HG03457 (cell line): ENCODE measurements at regions not wholly inside any gene's neighbourhood (a gene's known extent, or its start where the extent isn't known, plus 50 kb on each side); places are given as distances from the start of the nearest gene placed in this dataset.

Source experiments
- ATAC-seq: cut with Tn5 transposase; IDR thresholded peaks from one replicate; pipeline ENCODE4 v1.9.1; 2021; ENCODE audit warnings: moderate number of reproducible peaks; ENCODE audit not compliant: unreplicated experiment

DNA sequence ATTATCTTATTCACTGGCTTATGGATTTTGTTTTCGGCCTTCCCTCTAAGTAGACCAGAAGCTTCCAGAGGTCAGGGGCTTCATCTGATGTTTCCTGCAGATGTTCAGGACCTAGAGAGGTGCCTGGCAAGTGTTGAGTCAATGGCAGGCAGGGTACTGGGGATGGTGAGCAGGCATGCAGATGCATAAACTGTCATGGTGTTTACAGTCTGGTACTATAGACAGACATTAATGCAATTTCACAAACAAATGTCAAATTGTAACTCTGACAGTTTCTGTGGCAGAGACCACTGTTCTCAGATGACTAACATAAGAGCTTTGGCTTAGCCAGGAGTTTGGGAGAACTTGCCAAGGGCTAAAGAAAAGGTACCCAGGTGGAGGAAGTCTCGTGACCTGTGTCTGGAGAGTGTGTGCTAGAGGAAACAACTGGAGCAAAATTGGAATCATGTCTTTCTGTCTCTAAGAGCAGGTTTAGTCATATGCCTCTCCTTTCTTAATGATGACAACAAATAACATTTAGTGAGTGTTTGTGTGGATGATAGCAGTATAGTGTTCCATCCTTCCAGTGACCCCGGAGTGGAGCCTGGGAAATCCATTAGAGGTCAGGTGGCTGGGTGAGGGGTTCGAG lies 53.7 kb upstream of the TRAK1 start:
- no peak for ATAC-seq

DNA sequence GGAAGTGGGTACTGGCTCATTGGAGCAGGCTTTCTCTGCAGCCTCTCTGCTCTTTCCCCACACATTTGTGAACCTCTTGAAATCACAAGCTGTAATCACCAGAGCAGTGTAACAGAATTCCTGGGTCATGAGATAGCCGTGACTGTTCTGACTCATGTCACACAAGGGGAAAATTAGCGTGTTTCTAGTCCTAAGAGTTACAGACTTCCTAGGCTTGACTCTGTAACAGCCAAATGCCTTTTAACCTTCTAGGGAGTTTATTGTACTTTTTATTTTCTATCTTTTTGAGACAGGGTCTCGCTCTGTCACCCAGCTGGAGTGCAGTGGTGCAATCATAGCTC lies 54.7 kb upstream of the TRAK1 start:
- no peak for ATAC-seq

DNA sequence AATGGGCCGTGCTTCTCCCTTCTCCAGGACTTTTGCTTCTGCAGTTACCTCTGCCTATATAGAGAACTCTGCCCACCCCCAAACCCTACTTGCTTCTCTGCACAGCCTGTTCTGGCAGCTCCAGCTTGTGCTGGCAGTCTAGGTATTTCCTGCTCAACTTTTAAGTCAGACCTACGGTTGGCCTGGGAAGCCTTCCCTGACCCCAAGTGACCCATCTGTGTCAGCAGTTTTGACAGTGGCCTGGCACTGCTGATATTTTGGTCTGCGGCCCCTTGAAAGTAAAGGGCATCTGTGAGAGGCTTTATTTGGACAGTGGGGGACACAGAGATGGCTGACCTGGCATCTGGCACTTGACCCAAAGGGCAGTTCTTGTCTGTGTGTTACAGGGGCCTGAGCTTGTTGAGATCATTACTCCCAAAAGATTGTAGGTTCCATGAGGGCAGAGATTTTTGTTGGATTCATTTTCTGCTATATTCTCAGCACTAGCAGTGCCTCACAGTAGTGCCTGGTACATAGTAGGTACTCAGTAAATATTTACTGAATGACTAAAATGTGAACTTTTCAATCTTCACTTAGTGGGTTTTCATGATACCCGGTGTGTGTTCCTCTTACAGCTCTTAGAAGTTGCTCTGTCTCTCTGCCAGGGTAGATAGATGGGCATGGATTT lies 55.2 kb upstream of the TRAK1 start:
- ATAC-seq = no peak

DNA sequence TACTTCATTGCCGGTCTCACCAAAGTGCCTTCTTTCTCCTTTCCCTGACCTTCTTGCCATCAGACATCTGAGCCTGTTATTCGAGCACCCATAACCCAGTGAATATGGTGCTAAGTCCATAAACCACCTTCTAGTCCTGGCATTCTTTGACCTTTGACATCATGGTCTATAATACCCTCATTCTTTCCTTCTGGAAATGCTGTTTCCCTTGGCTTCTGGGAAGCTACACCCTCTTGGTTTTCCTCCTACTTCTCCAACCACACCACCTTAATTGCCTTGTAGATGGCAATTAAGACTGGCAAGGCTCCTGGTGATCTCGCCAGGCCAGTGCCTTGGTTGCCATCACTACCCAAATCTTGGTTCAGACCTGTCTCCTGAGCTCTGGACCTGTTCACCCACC lies 56.1 kb upstream of the TRAK1 start:
- no peak for ATAC-seq

DNA sequence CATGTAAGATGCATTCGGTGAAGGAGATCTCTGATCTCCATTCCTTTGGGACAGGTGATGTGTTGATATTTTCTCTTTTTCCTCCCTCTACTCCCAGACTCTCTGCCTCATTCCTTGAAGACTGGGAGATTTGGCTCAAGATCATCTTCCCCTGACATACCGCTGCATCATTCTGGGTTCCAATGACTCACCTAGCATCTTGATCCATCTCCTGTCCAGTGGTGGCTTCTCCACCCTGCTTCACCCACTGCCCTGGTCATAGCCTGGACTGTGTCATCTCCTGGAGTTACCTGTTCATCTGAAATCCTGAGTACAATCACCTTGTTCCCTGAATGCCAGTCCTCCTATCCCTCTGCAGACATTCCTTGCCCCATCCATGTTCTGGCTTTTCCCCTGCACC lies 57.4 kb upstream of the TRAK1 start:
- ATAC-seq = no peak

DNA sequence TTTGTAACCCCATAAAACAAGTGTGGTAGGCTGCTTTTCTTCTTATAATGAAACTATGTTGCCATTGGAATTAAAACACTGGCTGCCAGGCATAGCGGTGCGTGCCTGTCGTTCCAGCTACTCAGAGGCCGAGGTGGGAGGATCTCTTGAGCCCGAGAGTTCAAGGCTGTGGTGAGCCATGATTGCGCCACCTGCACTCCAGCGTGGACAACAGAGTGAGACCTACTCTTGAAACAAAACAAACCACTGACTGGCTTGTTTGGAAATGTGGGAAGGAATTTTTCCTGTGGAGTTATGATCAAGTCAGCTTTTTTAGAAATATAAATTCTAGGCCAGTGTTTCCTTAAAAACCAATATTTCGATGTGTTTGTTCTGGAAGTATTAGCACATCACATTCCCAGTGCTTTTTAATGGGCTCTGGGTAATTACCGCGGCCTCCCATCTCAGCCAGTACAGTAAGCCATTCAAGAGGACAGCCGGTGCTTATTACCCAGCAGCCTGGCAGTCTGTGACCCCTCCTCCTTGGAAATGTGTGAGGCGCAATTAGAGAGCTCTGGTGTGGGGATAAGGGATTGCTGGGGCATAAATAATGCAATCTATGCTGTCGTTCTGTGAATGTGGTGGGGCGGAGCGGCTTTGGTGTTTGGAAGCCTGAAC lies 58.3 kb upstream of the TRAK1 start:
- no peak for ATAC-seq

DNA sequence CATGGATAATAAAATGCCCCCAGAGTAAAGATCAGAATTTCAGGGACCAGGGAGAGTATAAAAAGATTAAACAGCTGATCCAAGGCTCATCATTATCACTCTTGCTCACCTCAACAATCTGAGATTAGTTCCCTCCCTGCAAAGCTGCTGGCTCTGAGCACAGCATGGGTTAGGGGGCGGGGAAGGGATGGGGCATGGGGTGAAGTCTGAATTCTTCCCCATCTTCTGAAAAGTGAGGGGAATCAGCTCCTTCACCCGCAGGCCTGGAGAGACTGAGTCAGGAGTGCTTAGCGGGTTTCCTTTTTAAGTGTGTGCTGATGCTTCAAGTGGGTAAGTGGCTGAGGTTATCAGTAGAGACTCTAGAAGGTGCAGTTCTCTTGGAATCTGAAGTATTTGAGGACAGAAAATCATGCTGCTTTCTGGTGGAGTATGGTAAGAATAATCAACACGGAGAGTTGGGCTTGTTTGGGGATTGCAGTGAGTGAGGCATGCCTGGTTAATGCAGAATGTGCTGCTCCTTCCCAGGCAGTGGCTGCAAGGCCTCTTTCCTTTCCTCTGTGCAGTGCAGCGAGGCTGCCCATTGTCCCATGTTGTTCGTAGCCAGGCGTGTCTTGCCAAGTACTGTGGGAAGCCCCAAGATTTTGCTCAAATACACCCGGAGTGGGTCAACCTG lies 59.2 kb upstream of the TRAK1 start:
- ATAC-seq = no peak

DNA sequence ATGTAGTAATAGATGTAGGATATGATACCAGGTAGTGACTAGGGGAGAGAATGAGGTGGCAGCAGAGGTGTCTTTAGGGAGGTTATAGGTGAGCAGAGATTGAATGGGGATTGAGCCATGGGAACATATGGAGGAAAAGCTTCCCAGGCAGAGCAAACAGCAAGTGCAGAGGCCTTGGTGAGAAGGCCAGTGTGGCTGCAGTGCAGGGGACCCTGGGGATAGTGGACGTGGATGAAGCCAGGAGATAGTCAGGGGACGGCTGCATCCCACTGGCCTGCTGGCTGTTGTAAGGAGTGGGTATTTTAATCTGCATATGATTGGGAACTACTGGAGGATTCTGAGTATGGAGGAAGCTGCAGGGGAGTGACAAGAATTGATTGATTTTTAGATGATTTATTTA lies 62.7 kb upstream of the TRAK1 start:
- no peak for ATAC-seq

DNA sequence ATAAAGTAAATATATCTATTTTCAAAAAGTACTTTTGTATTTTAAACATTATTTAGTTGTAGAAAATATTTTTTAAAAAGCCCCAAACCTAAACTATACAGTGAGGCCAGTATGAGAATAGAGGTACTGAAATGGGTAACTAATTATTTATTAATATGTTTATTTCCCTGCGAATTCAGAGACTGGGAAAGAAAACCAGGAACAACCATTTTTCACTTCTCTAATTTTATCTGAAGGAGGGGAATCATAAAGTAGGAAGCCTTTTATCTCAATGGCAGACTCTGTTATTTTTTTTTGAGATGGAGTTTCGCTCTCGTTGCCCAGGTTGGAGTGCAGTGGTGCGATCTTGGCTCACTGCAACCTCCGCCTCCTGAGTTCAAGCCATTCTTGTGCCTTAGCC lies 63.6 kb upstream of the TRAK1 start:
- ATAC-seq = no peak

DNA sequence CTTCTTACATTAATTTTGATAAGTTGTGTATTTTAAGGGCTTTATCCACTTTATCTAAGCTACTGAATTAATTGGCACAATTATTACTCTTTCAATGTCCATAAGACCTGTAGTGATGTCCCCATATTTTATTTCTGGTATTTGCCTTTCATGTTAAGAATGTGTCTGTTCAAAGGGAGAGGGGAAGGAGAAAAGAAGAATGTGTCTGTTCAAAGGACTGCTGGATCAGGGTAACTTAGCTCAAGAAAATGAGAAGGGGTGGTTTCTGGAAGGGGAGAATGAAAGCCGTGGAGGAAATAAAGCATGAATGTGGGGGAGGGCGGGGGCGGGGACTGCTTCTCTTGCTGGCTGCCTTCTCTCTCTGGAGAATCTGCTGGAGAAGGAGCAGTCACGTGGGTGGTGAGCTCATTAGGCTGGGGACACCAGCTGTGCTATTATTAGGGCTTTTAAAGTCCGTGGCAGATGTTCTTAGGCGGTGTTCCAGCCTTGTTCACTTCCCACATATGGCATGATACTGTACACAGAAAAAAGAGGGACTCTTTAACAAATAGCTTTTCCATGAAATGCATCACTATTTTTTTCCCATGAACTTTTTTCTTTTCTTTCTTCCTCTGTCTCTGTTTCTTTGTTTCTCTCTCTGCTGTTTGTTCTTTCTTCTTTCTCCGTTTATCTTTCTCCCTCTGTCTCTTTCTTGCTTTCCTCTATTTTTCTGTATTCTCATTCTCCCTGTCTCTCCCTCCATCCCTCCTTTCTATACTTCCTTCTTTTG lies 63.7 kb upstream of the ULK4 start:
- ATAC-seq = no peak

DNA sequence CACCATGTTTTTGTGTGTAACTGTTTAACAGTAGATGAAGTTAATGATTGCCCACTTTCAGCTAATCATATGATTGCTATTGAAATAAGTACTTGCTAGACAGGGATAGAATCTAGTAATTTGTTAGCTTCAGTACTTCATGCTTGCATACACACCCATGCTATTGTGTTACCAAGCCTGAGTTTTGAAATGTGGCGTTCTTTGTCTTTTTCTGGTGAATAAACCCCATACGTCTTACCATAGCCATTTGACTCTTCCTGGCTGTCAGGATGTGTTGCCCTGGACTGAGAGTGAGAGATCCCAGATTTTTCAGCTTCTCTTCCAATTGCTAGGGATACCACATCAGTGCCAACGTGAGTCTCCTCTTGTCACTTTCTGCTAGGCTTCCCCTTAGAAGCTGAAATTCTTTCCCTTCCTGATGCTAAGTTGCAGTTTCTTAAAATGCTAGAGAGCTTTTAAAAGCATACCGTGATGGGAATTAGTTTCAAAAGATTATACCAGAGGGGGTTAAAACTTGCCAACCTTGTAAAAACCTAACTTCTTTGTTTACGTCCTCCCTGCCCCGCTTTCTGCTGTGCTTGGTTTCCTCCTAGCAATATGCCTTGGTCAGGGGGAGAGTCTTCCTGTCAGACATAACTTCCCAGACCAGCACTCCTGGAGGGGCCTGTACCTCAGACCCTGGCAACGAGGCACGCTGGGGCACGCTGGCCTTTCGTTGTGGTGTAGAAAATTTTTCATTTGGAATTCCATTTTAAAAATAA lies 62.9 kb upstream of the ULK4 start:
- no peak for ATAC-seq

DNA sequence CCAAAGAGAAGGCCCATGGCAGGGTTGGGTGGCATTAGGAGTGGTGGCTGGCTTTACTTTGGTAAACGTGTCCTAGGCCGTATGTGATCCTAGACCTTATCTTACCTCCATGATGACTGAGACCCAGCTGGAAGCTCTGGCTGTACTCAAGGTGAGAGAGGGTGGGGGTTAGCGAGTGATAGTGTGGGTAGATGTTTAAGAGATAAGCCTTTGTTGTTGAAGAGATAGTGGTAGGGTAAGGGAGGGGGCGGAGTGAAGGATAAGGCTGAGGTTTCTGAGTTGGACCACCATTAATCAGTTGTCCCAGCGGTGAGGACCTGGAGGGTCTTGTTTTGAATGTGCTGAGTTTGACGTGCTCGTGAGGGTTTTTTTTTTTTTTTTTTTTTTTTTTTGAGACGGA lies 61.5 kb upstream of the ULK4 start:
- ATAC-seq = no peak

DNA sequence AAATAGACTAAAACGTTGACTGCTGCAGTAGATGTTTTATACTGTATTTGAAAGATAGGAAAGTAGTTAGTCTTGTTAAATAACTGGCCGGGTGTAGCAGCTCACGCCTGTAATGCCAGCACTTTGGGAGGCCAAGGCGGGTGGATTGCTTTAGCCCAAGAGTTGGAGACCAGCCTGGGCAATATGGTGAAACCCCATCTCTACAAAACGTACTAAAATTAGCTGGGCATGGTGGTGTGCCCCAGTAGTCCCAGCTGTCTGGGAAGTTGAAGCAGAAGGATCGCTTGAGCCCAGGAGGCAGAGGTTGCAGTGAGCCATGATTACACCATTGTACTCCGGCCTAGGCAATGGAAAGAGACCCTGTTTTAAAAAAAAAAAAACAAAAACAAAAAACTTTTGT lies 60.5 kb upstream of the ULK4 start:
- ATAC-seq = no peak

DNA sequence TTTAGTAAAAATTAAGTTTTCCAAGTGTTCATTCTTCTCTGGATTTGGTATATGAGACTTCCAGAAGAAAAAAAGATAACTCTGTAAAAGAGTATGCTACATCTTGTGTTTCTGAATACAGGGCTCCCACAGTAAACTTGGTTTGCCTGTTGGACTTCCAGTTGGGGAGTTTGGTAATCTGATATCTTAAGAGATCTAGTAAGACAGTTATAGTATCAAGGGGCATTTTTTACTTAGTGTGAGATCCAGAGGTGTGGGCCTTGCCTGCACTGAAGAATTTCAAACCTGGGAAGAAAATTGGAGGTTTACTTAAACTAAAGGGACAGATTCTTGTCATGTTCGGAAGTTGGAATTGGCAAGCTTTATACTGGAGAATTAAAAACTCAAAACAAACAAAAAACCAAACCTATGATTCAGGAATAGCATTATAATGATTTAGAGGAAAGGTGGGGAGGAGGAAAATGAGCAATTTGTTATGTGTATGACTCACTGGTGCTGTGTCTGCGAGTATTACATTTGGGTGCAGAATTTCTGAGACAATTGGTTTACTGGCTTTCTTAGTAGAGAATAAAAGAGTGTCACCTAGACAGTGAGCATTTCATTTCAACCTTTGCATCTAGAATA lies 58.9 kb upstream of the ULK4 start:
- ATAC-seq = no peak

DNA sequence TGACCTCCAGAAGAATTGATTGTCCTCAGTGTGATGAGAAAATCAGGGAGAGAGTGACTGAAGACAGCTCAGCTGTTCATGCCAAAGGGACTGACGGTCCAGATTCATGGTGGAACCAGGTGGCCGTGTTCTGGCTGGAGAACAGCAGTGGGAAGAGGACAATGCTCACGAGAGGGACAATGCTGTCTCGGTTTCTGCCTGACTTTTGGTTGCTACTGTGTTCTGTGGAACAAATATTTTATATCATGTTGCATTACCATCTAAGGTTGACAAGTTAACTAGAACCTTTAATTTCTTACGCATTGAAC lies 58.0 kb upstream of the ULK4 start:
- ATAC-seq = no peak

DNA sequence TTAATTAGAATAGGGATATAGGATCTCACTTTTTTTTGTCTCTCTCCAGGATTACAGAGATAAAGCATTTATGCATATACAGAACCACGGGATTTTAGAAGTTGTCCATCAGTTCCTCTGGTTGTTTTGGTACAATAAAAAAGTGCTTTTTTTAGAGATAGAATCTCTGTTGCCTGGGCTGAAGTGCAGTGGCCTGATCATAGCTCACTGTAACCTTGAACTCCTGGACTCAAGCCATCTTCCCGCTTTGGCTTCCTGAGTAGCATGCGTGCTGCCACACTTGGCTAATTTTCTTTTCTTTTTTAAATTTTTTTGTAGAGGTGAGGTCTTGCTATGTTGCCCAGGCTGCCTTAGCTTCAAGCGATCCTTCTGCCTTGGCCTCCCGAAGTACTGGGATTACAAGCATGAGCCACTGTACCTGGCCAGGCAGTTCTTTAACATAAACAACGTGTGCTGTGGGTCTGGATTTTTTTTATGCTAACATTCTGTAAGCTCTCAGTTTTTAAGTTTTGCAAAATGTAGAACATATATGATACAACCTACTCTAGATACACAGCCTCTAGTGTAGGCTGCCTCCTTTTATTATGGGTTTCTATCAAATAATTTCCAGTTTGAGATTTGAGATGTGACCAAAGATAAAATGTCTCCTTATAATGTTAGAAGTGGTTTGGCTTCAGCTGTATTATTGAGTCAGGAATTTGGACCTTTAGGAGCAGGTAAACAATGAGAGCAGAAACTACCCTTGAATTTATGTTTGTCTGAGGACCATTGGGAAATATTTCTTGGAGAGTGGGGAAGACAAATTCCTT lies 57.4 kb upstream of the ULK4 start:
- ATAC-seq = no peak

DNA sequence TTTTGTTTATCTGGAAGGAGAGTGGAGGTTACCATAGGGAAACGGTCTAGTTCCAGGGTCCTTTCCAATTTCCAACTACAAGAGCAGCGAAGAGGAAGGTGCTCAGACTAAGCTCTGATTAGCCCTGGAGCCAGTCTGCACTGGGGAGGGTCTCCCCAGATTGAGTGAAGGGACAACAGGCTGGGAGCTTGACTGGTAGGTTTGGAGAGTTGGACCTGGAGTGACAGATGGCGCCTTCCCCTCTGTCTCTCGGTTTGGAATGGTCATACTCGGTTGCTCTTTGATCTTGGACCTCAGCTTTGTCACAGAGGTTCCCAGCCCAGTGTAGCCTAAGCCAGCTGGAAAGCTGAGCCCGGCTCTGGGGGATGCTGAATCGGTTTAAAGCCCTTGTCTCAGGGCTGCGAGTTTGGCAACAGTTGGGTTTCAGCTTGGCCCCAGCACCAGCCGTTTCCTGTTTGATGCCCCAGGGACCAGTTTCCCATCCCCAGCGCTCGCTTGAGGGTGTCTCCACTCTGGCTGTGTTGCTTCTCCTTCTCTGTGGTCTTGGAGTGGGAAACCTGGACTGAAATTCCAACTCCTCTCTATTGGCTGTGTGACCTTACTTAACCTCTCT lies 53.1 kb upstream of the ULK4 start:
- no peak for ATAC-seq

DNA sequence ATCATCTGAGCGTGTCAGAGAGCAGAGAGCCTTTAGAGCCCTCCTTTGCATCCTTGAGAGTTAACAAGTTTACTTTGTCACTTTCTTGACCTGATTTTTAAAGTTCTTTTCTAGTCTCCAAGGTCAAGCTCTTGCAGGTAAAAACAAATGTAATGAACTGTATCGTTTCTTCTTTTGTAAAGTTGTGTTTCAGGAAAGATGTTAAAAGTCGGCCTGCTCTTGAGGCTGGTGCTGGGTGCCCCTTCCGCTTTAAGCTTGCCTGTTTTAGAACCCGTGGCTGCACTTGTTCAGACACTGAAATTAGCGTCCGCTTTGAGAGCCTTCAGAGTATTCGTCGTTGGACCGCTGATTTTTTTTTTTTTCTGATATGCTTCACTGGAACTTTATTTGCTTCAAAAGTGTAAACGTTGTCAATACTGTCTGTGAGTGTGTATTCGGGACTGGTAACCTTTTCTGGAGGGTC lies 52.6 kb upstream of the ULK4 start:
- no peak for ATAC-seq
